Esophagus muscularis mucosa (tissue), 3 donors: ENCODE measurements at regions not wholly inside any gene's neighbourhood (a gene's known extent, or its start where the extent isn't known, plus 50 kb on each side); places are given as distances from the start of the nearest gene placed in this dataset.

Experiments
- POLR2A ChIP-seq: fragments of 450-650 bp; IDR thresholded peaks from one replicate; pipeline ENCODE4 v1.6.1; 2017; ENCODE audit warnings: antibody characterized with exemption, moderate library complexity, mild to moderate bottlenecking, low read depth
- POLR2AphosphoS5 ChIP-seq, 2 donors: sonication (generic); formaldehyde crosslinking; IDR thresholded peaks; one replicate each; pipeline ENCODE4 v1.6.1; 2017; ENCODE audit warnings: antibody characterized with exemption in 2 of 2
- TF ChIP-seq, protein P1 (sequence below), 3 experiments: fragments of 200-600 bp in 2 of 3; fragments of 450-650 bp in 1 of 3; sonication (generic) in 2 of 3; IDR thresholded peaks; one replicate each; pipeline ENCODE4 v1.5.1; 2017 to 2019; ENCODE audit warnings: antibody characterized with exemption in 3 of 3, mild to moderate bottlenecking in 2 of 3, moderate library complexity in 1 of 3

GRCh38 chr10:29888321-29888720 is 171.1 kb downstream of the JCAD start:
- TF ChIP-seq POLR2A (no peak), POLR2AphosphoS5 (IDR thresholded peaks at IDR 0.05) (no peak)
- TF ChIP-seq, protein P1, sequence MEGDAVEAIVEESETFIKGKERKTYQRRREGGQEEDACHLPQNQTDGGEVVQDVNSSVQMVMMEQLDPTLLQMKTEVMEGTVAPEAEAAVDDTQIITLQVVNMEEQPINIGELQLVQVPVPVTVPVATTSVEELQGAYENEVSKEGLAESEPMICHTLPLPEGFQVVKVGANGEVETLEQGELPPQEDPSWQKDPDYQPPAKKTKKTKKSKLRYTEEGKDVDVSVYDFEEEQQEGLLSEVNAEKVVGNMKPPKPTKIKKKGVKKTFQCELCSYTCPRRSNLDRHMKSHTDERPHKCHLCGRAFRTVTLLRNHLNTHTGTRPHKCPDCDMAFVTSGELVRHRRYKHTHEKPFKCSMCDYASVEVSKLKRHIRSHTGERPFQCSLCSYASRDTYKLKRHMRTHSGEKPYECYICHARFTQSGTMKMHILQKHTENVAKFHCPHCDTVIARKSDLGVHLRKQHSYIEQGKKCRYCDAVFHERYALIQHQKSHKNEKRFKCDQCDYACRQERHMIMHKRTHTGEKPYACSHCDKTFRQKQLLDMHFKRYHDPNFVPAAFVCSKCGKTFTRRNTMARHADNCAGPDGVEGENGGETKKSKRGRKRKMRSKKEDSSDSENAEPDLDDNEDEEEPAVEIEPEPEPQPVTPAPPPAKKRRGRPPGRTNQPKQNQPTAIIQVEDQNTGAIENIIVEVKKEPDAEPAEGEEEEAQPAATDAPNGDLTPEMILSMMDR (IDR thresholded peaks at IDR 0.05): no peak
